Right lobe of liver (tissue), 6 donors: ENCODE measurements at regions not wholly inside any gene's neighbourhood (a gene's known extent, or its start where the extent isn't known, plus 50 kb on each side); places are given as distances from the start of the nearest gene placed in this dataset.

Experiments
- ATAC-seq, 4 donors: fragments of 200-7000 bp; cut with Tn5 transposase; one replicate each; pipeline ENCODE4 v1.9.1; 2020; ENCODE audit warnings: mild to moderate bottlenecking in 4 of 4, moderate library complexity in 4 of 4
- DNase-seq, 3 donors: peaks; one replicate each; pipeline ENCODE4 v3.0.0-alpha.2; 2020
- H3K27ac ChIP-seq, 3 donors: fragments of 200-600 bp; one replicate each; pipeline ENCODE4 v1.8.0; 2022
- H3K27me3 ChIP-seq, 2 donors: fragments of 200-600 bp; one replicate each; pipeline ENCODE4 v1.8.0; 2022
- H3K36me3 ChIP-seq, 4 donors: fragments of 200-600 bp; sonication (generic) in 1 of 4; one replicate each; pipeline versions ENCODE4 v1.5.1 to v1.8.0; 2017 to 2022; ENCODE audit warnings: control low read depth in 1 of 4
- H3K4me1 ChIP-seq, 4 donors: fragments of 200-600 bp; sonication (generic) in 1 of 4; one replicate each; pipeline versions ENCODE4 v1.5.1 to v1.8.0; 2017 to 2022; ENCODE audit warnings: control low read depth in 1 of 4
- H3K4me3 ChIP-seq, 3 donors: fragments of 200-600 bp; one replicate each; pipeline ENCODE4 v1.8.0; 2022
- H3K9me3 ChIP-seq, 4 donors: fragments of 200-600 bp; sonication (generic) in 1 of 4; one replicate each; pipeline versions ENCODE4 v1.5.1 to v1.8.0; 2017 to 2022; ENCODE audit warnings: control low read depth in 1 of 4
- POLR2A ChIP-seq: fragments of 450-650 bp; IDR thresholded peaks from one replicate; pipeline ENCODE4 v1.6.1; 2017; ENCODE audit warnings: antibody characterized with exemption, mild to moderate bottlenecking
- WGBS: methylation state at CpG from one replicate; pipeline ENCODE4 v1.1.6; 2018; ENCODE audit warnings: low coverage, low lambda C conversion rate; ENCODE audit not compliant: insufficient coverage; ENCODE audit errors: missing lambda C conversion rate; 5-methylcytosine and 5-hydroxymethylcytosine counted together
- intact Hi-C, 2 donors: fragments of 100-400 bp; cut with DNase I; formaldehyde crosslinking; loops; one replicate each; pipeline versions ENCODE4 v1.11.2 to v1.14.1; 2022
- TF ChIP-seq, protein P1 (sequence below), 4 donors: fragments of 200-600 bp in 3 of 4; fragments of 450-650 bp in 1 of 4; IDR thresholded peaks; one replicate each; pipeline versions ENCODE4 v1.5.1 to v1.8.0; 2016 to 2022; ENCODE audit warnings: antibody characterized with exemption in 4 of 4, mild to moderate bottlenecking in 2 of 4
- donor health status: DM: no; HTN: yes; CAD: no.
- donor health status: DM: no; HTN: no; CAD: no.
- donor health status: DM: no; HTN: no; CAD: no.
- donor health status: DM: no; HTN: yes; CAD: no.
- donor health status: DM: no; HTN: yes; CAD: no.

DNA sequence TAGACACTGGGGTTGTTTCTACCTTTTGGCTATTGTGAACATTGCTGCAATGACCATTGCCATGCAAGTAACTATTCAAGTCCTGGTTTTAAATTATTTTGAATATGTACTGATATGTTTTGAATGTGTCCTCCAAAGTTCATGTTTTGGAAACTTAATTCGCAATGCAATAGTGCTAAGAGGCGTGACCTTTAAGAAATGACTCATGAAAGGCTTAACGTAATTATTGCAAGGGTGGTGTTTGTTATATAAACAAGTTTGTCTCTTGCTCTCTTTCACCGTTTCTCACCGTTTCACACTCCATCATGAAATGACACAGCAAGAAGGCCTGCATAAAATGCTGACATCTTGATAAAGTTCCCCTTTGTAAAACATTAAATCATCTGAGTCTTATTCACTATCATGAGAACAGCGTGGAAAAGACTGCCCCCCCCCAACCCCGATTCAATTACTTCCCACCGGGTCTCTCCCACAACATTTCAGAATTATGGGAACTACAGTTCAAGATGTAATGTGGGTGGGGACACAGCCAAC is 506.9 kb upstream of the FAM47C start:
- Histone ChIP-seq H3K36me3 (no peaks in the 10 kb centered on the region), H3K27me3 (no peaks in the 10 kb centered on the region), H3K4me1 (no peaks in the 10 kb centered on the region), H3K4me3 (no peak overlapping the region), H3K9me3 (no peaks in the 10 kb centered on the region), H3K27ac (no peak overlapping the region)
- intact Hi-C loops: no loop called here
- WGBS: 55% methylated on average over 8 of the region's 8 CpGs
- DNase-seq (no peak), ATAC-seq (no peak)
- TF ChIP-seq POLR2A: no peak
- TF ChIP-seq, protein P1, sequence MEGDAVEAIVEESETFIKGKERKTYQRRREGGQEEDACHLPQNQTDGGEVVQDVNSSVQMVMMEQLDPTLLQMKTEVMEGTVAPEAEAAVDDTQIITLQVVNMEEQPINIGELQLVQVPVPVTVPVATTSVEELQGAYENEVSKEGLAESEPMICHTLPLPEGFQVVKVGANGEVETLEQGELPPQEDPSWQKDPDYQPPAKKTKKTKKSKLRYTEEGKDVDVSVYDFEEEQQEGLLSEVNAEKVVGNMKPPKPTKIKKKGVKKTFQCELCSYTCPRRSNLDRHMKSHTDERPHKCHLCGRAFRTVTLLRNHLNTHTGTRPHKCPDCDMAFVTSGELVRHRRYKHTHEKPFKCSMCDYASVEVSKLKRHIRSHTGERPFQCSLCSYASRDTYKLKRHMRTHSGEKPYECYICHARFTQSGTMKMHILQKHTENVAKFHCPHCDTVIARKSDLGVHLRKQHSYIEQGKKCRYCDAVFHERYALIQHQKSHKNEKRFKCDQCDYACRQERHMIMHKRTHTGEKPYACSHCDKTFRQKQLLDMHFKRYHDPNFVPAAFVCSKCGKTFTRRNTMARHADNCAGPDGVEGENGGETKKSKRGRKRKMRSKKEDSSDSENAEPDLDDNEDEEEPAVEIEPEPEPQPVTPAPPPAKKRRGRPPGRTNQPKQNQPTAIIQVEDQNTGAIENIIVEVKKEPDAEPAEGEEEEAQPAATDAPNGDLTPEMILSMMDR (IDR thresholded peaks at IDR 0.05): no peak

DNA sequence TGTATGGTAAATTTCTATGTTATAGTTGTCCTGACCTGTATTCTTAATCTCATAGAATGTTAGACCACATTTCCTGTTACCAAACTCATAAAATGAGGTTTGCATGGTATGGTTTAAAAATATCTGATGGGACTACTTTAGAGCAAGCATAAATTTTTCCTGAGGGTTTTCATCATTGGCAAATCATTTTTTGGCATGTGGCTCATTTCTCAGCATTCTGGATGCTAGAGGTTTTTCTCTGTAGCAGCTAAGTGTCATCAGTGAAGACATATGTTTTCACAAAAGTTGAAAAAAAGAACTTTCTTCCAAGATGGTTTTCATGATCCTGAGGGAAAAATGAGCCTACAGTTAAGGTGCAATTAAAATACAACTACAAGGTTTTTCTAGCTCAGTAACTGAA is 503.5 kb upstream of the FAM47C start:
- no peaks in the 10 kb centered on the region for H3K27me3 ChIP-seq
- no peaks in the 10 kb centered on the region for H3K9me3 ChIP-seq
- ATAC-seq (no peak), DNase-seq (no peak)
- H3K4me3 ChIP-seq: no peak overlapping the region
- H3K36me3 ChIP-seq: no peaks in the 10 kb centered on the region
- no peak overlapping the region for H3K27ac ChIP-seq
- H3K4me1 ChIP-seq: no peaks in the 10 kb centered on the region
- TF ChIP-seq, protein P1 (IDR thresholded peaks at IDR 0.05): no peak
- TF ChIP-seq POLR2A: no peak
- intact Hi-C loops: no loop called here

DNA sequence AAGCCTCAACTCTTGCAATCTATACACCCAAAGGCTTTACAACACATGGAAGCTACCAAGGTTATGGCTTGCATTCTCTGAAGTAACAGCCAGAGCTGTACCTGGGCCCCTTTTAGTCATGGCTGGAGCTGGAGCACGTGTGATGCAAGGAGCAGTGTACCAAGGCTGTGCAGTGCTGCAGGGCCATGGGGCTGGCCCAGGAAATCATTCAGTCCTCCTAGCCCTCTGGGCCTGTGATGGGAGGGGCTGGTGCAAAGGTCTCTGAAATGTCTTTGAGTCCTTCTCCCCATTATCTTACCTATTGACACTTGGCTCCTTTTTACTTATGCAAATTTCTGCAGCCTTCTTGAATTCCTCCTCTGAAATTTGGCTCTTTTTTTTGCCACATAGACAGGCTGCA is 500.1 kb upstream of the FAM47C start:
- Histone ChIP-seq H3K4me3 (no peak overlapping the region), H3K4me1 (no peaks in the 10 kb centered on the region), H3K27me3 (no peaks in the 10 kb centered on the region), H3K27ac (no peak overlapping the region), H3K36me3 (no peaks in the 10 kb centered on the region), H3K9me3 (no peaks in the 10 kb centered on the region)
- DNase-seq (no peak), ATAC-seq (no peak)
- no CpG with 5 or more reads among the region's 1 CpG for WGBS
- TF ChIP-seq POLR2A: no peak
- TF ChIP-seq, protein P1 (IDR thresholded peaks at IDR 0.05): no peak
- intact Hi-C loops: no loop called here

DNA sequence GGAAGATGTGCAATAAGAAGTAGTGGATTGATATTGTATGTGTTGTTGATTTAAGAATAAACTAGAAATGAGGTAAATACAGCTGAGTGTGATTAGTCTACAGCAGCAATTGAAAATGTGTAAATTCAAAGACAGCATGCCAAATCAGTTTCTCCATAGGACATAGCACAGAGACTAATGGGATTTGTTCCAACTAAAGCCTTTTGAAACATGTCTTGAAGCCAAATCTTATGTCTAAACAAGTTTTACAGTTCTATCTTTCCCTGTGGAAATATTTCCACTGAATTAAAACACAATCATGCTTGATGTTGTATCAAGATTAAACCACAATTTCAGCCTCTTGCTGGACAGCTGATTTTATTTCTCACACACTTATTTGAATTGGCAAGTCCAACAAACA is 497.4 kb upstream of the FAM47C start:
- H3K27me3 ChIP-seq: no peaks in the 10 kb centered on the region
- no peak overlapping the region for H3K27ac ChIP-seq
- DNase-seq (no peak), ATAC-seq (no peak)
- TF ChIP-seq, protein P1 (IDR thresholded peaks at IDR 0.05): no peak
- TF ChIP-seq POLR2A: no peak
- intact Hi-C loops: no loop called here
- H3K36me3 ChIP-seq: no peaks in the 10 kb centered on the region
- H3K4me3 ChIP-seq: no peak overlapping the region
- H3K4me1 ChIP-seq: no peaks in the 10 kb centered on the region
- H3K9me3 ChIP-seq: peaks cover 0 to 4% (median under 1%) of the 10 kb centered on the region in 4 donors

DNA sequence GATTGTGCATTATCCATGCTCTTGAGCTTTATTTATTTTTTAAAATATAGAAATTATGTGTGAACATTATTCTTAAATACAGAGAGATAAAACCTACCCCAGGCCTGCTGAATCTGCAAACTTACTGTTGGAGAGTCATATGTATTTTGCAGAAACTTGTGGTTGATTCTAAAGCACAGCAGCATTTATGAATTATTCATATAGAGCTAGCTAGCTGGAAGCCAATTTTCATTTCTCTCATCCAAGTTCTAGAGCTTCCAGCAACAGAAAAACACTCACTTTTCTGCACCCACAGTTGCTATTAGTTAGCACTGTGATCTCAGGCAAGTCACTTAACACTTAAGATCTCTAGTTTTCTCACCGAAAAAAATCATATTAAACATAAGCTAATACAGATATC is 479.5 kb upstream of the FAM47C start:
- 45% methylated on average over 1 of the region's 1 CpG for WGBS
- intact Hi-C loops: no loop called here
- no peak for ATAC-seq
- H3K4me3 ChIP-seq: no peak overlapping the region
- H3K36me3 ChIP-seq: no peaks in the 10 kb centered on the region
- no peaks in the 10 kb centered on the region for H3K9me3 ChIP-seq
- no peaks in the 10 kb centered on the region for H3K4me1 ChIP-seq
- H3K27ac ChIP-seq: no peak overlapping the region
- no peaks in the 10 kb centered on the region for H3K27me3 ChIP-seq
- TF ChIP-seq POLR2A: no peak
- TF ChIP-seq, protein P1 (IDR thresholded peaks at IDR 0.05): no peak
- no peak for DNase-seq
